Right lobe of liver (tissue), 6 donors: ENCODE measurements at regions not wholly inside any gene's neighbourhood (a gene's known extent, or its start where the extent isn't known, plus 50 kb on each side); places are given as distances from the start of the nearest gene placed in this dataset.

ENCODE experiments used
- ATAC-seq, 4 donors: fragments of 200-7000 bp; cut with Tn5 transposase; one replicate each; pipeline ENCODE4 v1.9.1; 2020; ENCODE audit warnings: mild to moderate bottlenecking in 4 of 4, moderate library complexity in 4 of 4
- DNase-seq, 3 donors: peaks; one replicate each; pipeline ENCODE4 v3.0.0-alpha.2; 2020
- H3K27ac ChIP-seq, 3 donors: fragments of 200-600 bp; one replicate each; pipeline ENCODE4 v1.8.0; 2022
- H3K27me3 ChIP-seq, 2 donors: fragments of 200-600 bp; one replicate each; pipeline ENCODE4 v1.8.0; 2022
- H3K36me3 ChIP-seq, 4 donors: fragments of 200-600 bp; sonication (generic) in 1 of 4; one replicate each; pipeline versions ENCODE4 v1.5.1 to v1.8.0; 2017 to 2022; ENCODE audit warnings: control low read depth in 1 of 4
- H3K4me1 ChIP-seq, 4 donors: fragments of 200-600 bp; sonication (generic) in 1 of 4; one replicate each; pipeline versions ENCODE4 v1.5.1 to v1.8.0; 2017 to 2022; ENCODE audit warnings: control low read depth in 1 of 4
- H3K4me3 ChIP-seq, 3 donors: fragments of 200-600 bp; one replicate each; pipeline ENCODE4 v1.8.0; 2022
- H3K9me3 ChIP-seq, 4 donors: fragments of 200-600 bp; sonication (generic) in 1 of 4; one replicate each; pipeline versions ENCODE4 v1.5.1 to v1.8.0; 2017 to 2022; ENCODE audit warnings: control low read depth in 1 of 4
- POLR2A ChIP-seq: fragments of 450-650 bp; IDR thresholded peaks from one replicate; pipeline ENCODE4 v1.6.1; 2017; ENCODE audit warnings: antibody characterized with exemption, mild to moderate bottlenecking
- WGBS: methylation state at CpG from one replicate; pipeline ENCODE4 v1.1.6; 2018; ENCODE audit warnings: low coverage, low lambda C conversion rate; ENCODE audit not compliant: insufficient coverage; ENCODE audit errors: missing lambda C conversion rate; 5-methylcytosine and 5-hydroxymethylcytosine counted together
- intact Hi-C, 2 donors: fragments of 100-400 bp; cut with DNase I; formaldehyde crosslinking; loops; one replicate each; pipeline versions ENCODE4 v1.11.2 to v1.14.1; 2022
- TF ChIP-seq, protein P1 (sequence below), 4 donors: fragments of 200-600 bp in 3 of 4; fragments of 450-650 bp in 1 of 4; IDR thresholded peaks; one replicate each; pipeline versions ENCODE4 v1.5.1 to v1.8.0; 2016 to 2022; ENCODE audit warnings: antibody characterized with exemption in 4 of 4, mild to moderate bottlenecking in 2 of 4
- donor health status: DM: no; HTN: yes; CAD: no.
- donor health status: DM: no; HTN: no; CAD: no.
- donor health status: DM: no; HTN: no; CAD: no.
- donor health status: DM: no; HTN: yes; CAD: no.
- donor health status: DM: no; HTN: yes; CAD: no.

DNA sequence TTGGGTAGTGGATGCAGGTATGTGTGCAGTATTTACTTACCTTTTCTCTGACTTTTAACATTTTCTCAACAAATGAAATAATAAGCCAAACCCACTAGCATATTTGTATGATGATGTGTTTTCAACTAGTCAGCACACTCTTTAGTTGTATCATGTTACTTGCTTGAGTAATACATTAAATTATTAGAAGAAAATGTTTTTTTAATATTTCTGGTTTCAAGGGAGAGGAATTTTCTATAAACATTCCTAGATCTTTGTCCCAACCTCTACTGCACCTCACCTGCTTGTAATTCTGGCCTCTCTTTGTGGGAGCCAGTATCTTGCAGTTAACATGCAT, 161.8 kb upstream of the CBLB start:
- no peak for DNase-seq
- Histone ChIP-seq H3K4me1 (no peaks in the 10 kb centered on the region), H3K4me3 (no peak overlapping the region), H3K27me3 (no peaks in the 10 kb centered on the region), H3K27ac (no peak overlapping the region), H3K9me3 (no peaks in the 10 kb centered on the region), H3K36me3 (no peaks in the 10 kb centered on the region)
- no peak for TF ChIP-seq POLR2A
- TF ChIP-seq, protein P1, sequence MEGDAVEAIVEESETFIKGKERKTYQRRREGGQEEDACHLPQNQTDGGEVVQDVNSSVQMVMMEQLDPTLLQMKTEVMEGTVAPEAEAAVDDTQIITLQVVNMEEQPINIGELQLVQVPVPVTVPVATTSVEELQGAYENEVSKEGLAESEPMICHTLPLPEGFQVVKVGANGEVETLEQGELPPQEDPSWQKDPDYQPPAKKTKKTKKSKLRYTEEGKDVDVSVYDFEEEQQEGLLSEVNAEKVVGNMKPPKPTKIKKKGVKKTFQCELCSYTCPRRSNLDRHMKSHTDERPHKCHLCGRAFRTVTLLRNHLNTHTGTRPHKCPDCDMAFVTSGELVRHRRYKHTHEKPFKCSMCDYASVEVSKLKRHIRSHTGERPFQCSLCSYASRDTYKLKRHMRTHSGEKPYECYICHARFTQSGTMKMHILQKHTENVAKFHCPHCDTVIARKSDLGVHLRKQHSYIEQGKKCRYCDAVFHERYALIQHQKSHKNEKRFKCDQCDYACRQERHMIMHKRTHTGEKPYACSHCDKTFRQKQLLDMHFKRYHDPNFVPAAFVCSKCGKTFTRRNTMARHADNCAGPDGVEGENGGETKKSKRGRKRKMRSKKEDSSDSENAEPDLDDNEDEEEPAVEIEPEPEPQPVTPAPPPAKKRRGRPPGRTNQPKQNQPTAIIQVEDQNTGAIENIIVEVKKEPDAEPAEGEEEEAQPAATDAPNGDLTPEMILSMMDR (IDR thresholded peaks at IDR 0.05): no peak
- intact Hi-C loops: no loop called here
- ATAC-seq: no peak

DNA sequence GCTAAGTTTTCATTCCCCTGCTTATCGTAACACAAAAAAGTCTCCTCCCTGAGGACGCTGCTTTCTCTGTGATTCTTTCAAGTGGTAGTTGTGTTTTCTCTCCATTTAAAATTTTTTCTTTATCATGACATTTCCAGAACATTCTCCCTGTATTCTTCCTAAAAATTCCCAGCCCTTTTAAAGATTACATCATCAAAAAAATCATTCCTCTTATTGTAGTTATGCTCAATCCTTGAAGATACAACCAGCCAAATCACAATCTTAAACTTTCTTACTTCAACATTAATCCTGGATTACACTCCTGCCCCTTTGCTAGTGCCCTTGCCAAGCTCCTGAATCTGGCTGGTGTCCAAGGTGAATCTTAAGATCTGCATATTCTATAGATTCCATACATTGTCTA, 163.7 kb upstream of the CBLB start:
- Histone ChIP-seq H3K4me1 (no peaks in the 10 kb centered on the region), H3K27me3 (no peaks in the 10 kb centered on the region), H3K4me3 (no peak overlapping the region), H3K9me3 (no peaks in the 10 kb centered on the region), H3K27ac (no peak overlapping the region), H3K36me3 (no peaks in the 10 kb centered on the region)
- DNase-seq (no peak), ATAC-seq (no peak)
- intact Hi-C loops: no loop called here
- WGBS: 86% methylated on average over 2 of the region's 2 CpGs
- no peak for TF ChIP-seq POLR2A

- Histone ChIP-seq H3K27ac (no peak overlapping the region), H3K4me1 (no peaks in the 10 kb centered on the region), H3K36me3 (no peaks in the 10 kb centered on the region), H3K4me3 (no peak overlapping the region), H3K27me3 (no peaks in the 10 kb centered on the region), H3K9me3 (no peaks in the 10 kb centered on the region)
- ATAC-seq (no peak), DNase-seq (no peak)
- WGBS: 77% methylated on average over 2 of the region's 2 CpGs
- intact Hi-C loops: no loop called here
- TF ChIP-seq, protein P1 (IDR thresholded peaks at IDR 0.05): no peak
- no peak for TF ChIP-seq POLR2A
These were observed 164.8 kb upstream of the CBLB start for GRCh38 chr3:106033654-106034053.

- no peak for DNase-seq
- ATAC-seq: no peak
- no peaks in the 10 kb centered on the region for H3K9me3 ChIP-seq
- H3K4me1 ChIP-seq: no peaks in the 10 kb centered on the region
- intact Hi-C loops: no loop called here
- no peaks in the 10 kb centered on the region for H3K27me3 ChIP-seq
- no peaks in the 10 kb centered on the region for H3K36me3 ChIP-seq
- TF ChIP-seq, protein P1 (IDR thresholded peaks at IDR 0.05): no peak
- TF ChIP-seq POLR2A: no peak
- no peak overlapping the region for H3K4me3 ChIP-seq
- no peak overlapping the region for H3K27ac ChIP-seq
- WGBS: 44% methylated on average over 2 of the region's 2 CpGs
These were observed 165.5 kb upstream of the CBLB start for GRCh38 chr3:106034313-106034712.

DNA sequence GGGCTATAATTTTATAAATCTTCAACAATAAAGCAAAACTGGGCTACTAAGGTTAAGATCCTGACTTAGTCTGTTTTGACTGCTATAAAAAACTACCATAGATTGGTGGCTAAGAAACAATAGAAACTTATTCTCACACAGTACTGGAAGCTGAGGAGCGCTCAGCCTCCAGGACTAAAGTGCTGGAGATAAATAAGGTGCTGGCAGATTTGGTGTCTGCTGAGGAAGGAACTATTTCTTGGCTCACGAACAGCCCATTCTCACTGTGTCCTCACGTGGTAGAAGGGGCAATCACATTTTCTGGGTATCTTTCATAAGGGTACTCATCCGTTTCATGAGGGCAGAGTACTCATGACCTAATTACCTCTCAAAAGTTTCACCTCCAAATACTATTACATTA, 166.8 kb upstream of the CBLB start:
- 51% methylated on average over 4 of the region's 4 CpGs for WGBS
- TF ChIP-seq, protein P1 (IDR thresholded peaks at IDR 0.05): no peak
- TF ChIP-seq POLR2A: no peak
- H3K36me3 ChIP-seq: no peaks in the 10 kb centered on the region
- no peaks in the 10 kb centered on the region for H3K4me1 ChIP-seq
- H3K27me3 ChIP-seq: no peaks in the 10 kb centered on the region
- ATAC-seq: no peak
- H3K4me3 ChIP-seq: no peak overlapping the region
- no peaks in the 10 kb centered on the region for H3K9me3 ChIP-seq
- no peak for DNase-seq
- no peak overlapping the region for H3K27ac ChIP-seq
- intact Hi-C loops: no loop called here
